Memory B cell (primary cell): ENCODE measurements at regions not wholly inside any gene's neighbourhood (a gene's known extent, or its start where the extent isn't known, plus 50 kb on each side); places are given as distances from the start of the nearest gene placed in this dataset.

Source experiments
- ATAC-seq: fragments of 150-1000 bp; cut with Tn5 transposase; 2 replicates; pipeline ENCODE4 v1.10.0; 2021; ENCODE audit warnings: low read depth, mild to moderate bottlenecking, moderate library complexity
- DNase-seq, 2 donors: peaks; one replicate each; pipeline ENCODE4 v3.0.0; 2022; ENCODE audit warnings: low spot score in 2 of 2
- H3K27ac Mint-ChIP-seq: one replicate; pipeline ENCODE4 v1.8.0; 2022; ENCODE audit warnings: mild to moderate bottlenecking, moderate library complexity, mixed read lengths
- H3K27me3 Mint-ChIP-seq: one replicate; pipeline ENCODE4 v1.8.0; 2022; ENCODE audit warnings: mixed read lengths
- H3K36me3 Mint-ChIP-seq: one replicate; pipeline ENCODE4 v1.8.0; 2022; ENCODE audit warnings: mild to moderate bottlenecking, mixed read lengths
- H3K4me1 Mint-ChIP-seq: one replicate; pipeline ENCODE4 v1.8.0; 2022; ENCODE audit warnings: mixed read lengths
- H3K4me3 Mint-ChIP-seq: one replicate; pipeline ENCODE4 v1.8.0; 2022; ENCODE audit warnings: mild to moderate bottlenecking, moderate library complexity, mixed read lengths
- H3K9me3 Mint-ChIP-seq: one replicate; pipeline ENCODE4 v1.8.0; 2022; ENCODE audit warnings: mixed read lengths

DNA sequence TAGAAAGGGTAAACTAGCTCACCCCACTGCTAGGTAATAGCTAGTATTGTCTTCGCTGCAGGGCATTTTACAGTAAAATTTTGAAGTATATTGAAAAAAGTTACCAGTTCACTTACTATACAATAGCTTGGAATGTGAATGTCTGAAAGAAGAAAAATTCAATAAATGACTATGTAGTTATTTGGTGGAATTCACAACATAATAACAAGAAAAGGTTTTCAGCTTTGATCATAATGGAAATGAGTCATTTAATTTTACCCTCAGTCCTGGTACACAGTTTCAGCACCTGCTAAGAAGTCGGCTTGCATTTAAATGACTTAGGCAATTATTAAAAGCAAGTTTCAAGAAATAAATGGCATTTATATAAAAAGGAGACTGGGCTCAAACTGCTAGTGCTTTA, 90.4 kb downstream of the NUP35 start:
- Mint-ChIP-seq H3K4me1 (peaks cover 3% of the 10 kb centered on the region), H3K27me3 (no peaks in the 10 kb centered on the region), H3K4me3 (no peak overlapping the region), H3K36me3 (peaks cover 6% of the 10 kb centered on the region), H3K27ac (no peak overlapping the region), H3K9me3 (peaks cover 2% of the 10 kb centered on the region)
- no peak for ATAC-seq
- DNase-seq, result no peak

DNA sequence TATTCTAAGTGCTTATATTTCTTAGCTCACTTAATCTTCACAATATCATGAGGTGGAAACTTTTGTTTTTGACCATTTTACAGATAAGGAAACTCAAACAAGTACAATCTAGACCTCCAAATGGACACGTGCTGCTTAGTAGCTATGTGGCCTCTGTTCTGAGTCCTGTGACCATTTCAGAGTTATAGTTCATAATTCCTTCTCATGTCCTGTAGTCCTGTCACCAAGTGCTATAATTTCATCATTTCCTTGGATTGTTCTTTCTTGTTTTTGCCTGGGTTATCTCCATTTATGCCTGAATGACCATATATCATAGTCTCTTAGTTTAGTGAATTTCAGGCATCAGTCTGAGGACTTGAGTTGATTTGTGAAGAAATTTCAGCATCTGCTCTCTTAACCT, 91.7 kb downstream of the NUP35 start:
- H3K27me3 Mint-ChIP-seq, result no peaks in the 10 kb centered on the region
- no peak overlapping the region for H3K27ac Mint-ChIP-seq
- no peak for ATAC-seq
- H3K9me3 Mint-ChIP-seq, result peaks cover 2% of the 10 kb centered on the region
- no peak overlapping the region for H3K4me3 Mint-ChIP-seq
- peaks cover 3% of the 10 kb centered on the region for H3K4me1 Mint-ChIP-seq
- DNase-seq, result no peak
- peaks cover 3% of the 10 kb centered on the region for H3K36me3 Mint-ChIP-seq

DNA sequence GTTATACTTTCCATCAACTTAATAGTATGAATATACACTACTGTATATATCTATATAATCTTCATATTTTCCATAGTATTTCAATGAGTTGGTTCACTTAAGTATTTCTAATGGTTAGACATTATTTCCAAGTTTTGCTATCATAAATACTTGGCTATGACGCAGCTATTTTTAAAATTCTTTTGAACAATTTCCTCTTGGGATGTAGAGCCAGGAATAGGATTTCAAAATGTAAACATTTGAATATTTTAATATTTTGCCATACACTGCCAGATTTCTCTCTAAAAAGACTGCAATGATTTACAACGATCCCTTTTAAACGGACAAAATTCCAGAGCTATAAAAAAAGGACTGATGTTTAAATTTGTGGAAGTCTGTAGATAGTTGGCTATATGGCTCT, 95.6 kb downstream of the NUP35 start:
- no peak overlapping the region for H3K4me3 Mint-ChIP-seq
- no peak overlapping the region for H3K27ac Mint-ChIP-seq
- H3K36me3 Mint-ChIP-seq, result peaks cover 6% of the 10 kb centered on the region
- no peaks in the 10 kb centered on the region for H3K27me3 Mint-ChIP-seq
- H3K9me3 Mint-ChIP-seq, result no peaks in the 10 kb centered on the region
- ATAC-seq (no peak), DNase-seq (no peak)
- H3K4me1 Mint-ChIP-seq, result no peaks in the 10 kb centered on the region

DNA sequence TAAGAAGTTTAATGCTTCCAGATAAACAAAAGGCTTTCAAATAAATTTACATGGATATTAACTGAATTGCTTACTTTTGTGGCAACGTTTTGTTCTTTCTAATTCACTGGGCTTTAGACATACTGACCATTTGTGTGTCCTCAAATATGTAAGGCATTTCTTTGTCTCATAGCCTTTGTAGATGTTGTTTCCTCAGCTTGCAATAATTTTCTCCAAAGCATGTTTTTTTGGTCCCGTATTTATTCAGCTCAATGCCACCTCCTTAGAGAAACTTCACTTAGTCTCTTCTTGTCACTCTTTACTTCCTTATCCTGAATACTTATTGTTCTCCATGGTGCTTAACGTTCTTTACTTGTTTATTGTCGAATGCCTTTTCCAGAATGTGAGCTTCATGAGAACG, 98.5 kb downstream of the NUP35 start:
- H3K36me3 Mint-ChIP-seq, result peaks cover 9% of the 10 kb centered on the region
- no peaks in the 10 kb centered on the region for H3K27me3 Mint-ChIP-seq
- no peak for ATAC-seq

DNA sequence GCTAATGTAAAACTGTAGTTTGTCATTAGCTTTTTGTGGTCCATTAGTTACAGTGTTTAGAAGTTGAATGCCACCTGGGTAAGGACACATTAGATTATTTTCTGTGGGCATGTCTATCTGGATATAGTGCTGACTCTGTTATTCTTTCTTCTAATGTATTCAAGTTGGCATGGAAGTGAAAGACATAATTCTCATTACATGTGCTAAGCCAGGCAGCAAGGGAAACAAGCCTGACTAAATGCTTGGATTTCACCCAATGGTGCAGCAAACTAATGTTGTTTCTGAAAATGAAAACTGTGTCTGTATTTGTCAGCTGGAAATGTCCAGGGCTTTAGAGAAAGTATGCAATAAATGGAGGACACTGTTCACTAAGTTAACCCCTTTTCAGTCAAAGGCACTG, 100.7 kb downstream of the NUP35 start:
- no peak for ATAC-seq
- no peaks in the 10 kb centered on the region for H3K9me3 Mint-ChIP-seq
- H3K36me3 Mint-ChIP-seq, result peaks cover 11% of the 10 kb centered on the region
- no peak for DNase-seq
- no peak overlapping the region for H3K4me3 Mint-ChIP-seq
- no peaks in the 10 kb centered on the region for H3K27me3 Mint-ChIP-seq
- no peak overlapping the region for H3K27ac Mint-ChIP-seq
- H3K4me1 Mint-ChIP-seq, result no peaks in the 10 kb centered on the region

More for the DNA sequence above, 98.5 kb downstream of the NUP35 start:
- no peaks in the 10 kb centered on the region for H3K9me3 Mint-ChIP-seq
- no peak for DNase-seq
- no peaks in the 10 kb centered on the region for H3K4me1 Mint-ChIP-seq
- H3K4me3 Mint-ChIP-seq, result no peak overlapping the region
- no peak overlapping the region for H3K27ac Mint-ChIP-seq

DNA sequence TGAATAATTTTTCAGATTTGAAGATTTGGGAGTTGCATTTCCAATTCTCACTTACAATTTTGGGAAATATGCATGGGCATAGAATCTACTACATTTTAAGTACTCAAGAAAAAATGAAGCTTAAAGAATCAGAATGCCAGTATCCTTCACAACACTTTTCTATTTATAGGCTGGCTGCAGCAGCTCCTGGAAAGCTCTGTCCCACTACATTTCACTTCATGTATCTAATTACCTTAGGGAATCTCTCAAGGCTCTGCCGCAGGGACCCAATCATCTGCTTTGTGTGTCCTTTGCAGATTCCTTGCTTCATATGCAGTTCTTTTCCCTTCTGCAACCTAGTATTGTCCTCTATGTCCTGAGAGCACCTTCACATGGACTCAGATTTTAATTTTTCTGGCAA, 102.9 kb downstream of the NUP35 start:
- Mint-ChIP-seq H3K9me3 (no peaks in the 10 kb centered on the region), H3K4me3 (no peak overlapping the region), H3K4me1 (no peaks in the 10 kb centered on the region), H3K27ac (no peak overlapping the region), H3K27me3 (no peaks in the 10 kb centered on the region), H3K36me3 (peaks cover 8% of the 10 kb centered on the region)
- DNase-seq (no peak), ATAC-seq (no peak)

DNA sequence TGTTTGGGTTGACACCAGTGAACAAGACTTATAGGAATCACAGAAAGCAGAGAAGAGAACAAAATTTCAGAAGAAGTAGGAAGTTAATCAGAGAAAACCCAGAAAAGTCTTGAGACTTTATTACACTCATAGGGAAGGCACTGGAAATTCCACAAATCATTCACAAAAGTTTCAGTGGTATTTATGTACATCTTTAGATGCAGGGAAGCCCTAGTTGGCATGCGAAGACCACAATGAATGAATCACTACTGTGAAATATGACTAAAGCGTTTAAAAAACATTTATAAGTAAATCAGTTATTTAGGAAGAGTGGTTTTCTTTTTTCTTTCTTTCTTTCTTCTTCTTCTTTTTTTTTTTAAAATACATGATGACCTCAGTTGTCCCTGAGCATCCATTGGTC, 105.1 kb downstream of the NUP35 start:
- Mint-ChIP-seq H3K27me3 (no peaks in the 10 kb centered on the region), H3K27ac (no peak overlapping the region), H3K4me1 (no peaks in the 10 kb centered on the region), H3K36me3 (peaks cover 7% of the 10 kb centered on the region), H3K9me3 (no peaks in the 10 kb centered on the region), H3K4me3 (no peak overlapping the region)
- ATAC-seq (no peak), DNase-seq (no peak)

DNA sequence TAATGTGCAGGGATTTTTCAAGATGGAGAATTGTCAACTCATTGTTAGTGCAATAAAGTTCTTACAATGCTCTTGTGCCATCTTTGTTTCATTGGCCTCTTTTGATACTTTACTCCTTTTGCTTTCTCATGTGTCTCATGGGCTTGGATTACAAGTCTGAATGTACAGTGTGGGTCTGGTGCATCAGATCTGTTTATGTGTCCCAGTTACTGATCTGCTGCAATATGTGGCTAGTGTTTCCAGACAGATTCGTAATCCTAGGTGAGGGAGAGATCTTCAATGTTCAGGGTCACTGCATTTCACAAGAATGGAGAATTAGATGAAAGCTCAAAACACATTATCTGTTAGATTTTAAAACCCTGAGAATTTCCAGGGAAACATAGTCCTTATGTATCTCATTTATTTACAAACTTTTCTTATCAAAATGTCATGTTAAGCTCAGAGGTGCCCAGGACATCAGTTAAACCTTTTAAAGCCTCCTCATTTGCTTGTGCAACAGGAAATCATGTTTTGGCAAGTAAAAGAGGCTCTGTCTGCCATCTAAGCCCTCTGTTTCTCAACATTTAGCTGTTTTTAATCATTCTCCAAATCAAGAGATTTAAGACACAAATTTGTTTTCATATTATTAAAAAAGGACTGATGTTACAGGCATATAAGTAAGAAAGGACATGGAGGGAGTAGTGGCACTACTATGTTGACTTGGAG, 108.1 kb downstream of the NUP35 start:
- Mint-ChIP-seq H3K4me1 (no peaks in the 10 kb centered on the region), H3K9me3 (no peaks in the 10 kb centered on the region), H3K27ac (no peak overlapping the region), H3K27me3 (no peaks in the 10 kb centered on the region), H3K4me3 (no peak overlapping the region), H3K36me3 (peaks cover 3% of the 10 kb centered on the region)
- DNase-seq, result no peak
- no peak for ATAC-seq

DNA sequence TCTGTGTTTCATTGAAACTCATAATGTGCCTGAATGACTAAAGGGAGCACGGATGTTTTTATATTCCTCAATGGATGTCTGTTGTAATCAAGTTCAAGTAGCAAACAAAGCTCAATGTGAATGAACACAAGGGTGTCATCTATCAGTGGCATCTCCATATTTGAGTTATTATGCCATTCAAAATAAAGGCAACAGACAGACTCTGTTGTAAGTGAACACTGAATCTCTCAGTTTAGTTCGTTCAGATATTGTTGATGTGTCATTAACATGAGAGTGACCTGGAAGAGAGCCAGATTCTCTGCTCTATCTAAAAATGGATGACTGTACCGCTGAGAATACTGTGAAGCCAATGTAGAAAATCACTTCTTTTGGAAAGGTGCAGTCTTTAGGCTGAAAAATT, 118.7 kb downstream of the NUP35 start:
- Mint-ChIP-seq H3K27ac (no peak overlapping the region), H3K27me3 (no peaks in the 10 kb centered on the region), H3K4me3 (no peak overlapping the region), H3K4me1 (no peaks in the 10 kb centered on the region), H3K36me3 (no peaks in the 10 kb centered on the region), H3K9me3 (no peaks in the 10 kb centered on the region)
- no peak for DNase-seq
- ATAC-seq, result no peak

DNA sequence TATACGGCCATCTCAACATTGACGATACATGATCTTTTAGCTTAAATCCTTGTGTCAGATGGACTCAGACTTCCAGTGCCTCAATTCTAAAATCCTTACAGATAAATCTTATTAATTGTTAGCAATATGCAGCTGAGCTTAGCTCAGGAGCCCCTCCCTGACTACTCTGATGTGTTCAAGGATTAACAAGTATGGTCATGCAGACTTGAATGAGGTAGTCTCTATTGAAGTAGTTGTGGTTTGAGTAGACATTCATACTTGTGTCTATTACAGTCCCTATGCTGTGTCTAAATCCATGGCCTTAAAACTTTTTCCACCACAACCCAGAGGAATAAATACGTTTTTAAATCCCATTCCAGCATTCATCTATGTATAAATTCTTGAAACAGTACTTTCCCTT, 119.5 kb downstream of the NUP35 start:
- H3K27ac Mint-ChIP-seq, result no peak overlapping the region
- no peak for ATAC-seq
- H3K4me1 Mint-ChIP-seq, result no peaks in the 10 kb centered on the region
- no peaks in the 10 kb centered on the region for H3K36me3 Mint-ChIP-seq
- no peaks in the 10 kb centered on the region for H3K9me3 Mint-ChIP-seq
- DNase-seq, result no peak
- H3K4me3 Mint-ChIP-seq, result no peak overlapping the region
- no peaks in the 10 kb centered on the region for H3K27me3 Mint-ChIP-seq

DNA sequence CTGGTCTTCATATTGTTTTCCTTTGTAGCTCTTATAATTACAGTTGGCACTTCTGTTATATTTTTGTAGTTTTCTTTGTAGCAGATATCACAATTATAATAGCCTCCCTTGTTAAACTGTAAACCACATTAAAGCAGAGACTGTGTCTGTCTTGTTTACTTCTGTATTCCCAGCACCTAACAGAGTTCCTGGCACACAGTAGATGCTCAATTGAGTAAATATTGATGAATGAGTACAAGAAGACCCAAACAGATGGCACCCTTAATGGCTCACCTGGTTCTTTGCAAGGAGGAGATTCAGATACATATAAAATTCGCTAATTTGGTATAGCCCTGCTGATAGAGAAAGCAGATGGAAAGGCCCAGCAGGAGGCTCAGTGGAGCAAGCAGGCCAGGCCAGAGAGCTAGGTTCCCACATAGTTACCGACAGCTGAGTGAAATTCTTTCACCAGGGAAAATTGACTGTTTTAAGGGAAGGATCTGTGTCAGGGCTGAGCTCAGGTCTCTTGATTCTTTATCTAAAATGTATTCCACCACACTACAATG, 120.1 kb downstream of the NUP35 start:
- Mint-ChIP-seq H3K27me3 (no peaks in the 10 kb centered on the region), H3K4me1 (no peaks in the 10 kb centered on the region), H3K36me3 (no peaks in the 10 kb centered on the region), H3K27ac (no peak overlapping the region), H3K9me3 (no peaks in the 10 kb centered on the region), H3K4me3 (no peak overlapping the region)
- no peak for DNase-seq
- ATAC-seq, result no peak

DNA sequence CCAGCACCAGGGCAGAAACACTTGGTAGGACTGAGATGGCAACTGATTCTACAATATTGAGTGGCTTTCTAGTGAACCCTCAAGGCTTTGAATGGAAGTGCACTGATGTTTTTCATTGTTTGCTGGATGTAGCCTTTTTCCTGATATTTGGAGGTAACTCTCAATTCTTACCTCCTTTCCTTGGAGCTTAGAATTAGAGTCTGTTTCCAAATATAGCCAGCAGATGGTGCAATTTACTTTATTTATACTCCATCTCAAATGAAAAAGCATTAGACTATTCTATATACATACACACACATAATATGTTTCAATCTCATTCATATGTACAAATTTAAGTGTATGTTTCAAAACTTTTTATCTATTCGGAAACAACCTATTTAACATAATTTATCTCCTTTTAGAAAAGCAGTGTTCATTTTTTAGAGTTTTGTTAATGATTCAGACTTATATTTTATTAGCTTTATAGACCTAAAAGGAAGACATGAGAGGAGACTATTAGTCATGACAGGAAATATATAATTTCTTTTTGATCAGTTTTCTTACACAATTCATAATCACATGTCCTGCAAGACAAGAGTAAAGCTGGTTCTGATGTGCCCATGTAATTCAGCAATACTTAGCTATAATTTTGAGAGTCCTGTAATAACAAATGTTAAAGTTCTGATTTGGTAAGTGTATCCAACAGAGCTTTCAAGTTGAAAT, 124.8 kb downstream of the NUP35 start:
- Mint-ChIP-seq H3K4me1 (no peaks in the 10 kb centered on the region), H3K36me3 (no peaks in the 10 kb centered on the region), H3K9me3 (no peaks in the 10 kb centered on the region), H3K27ac (no peak overlapping the region), H3K27me3 (peaks cover 2% of the 10 kb centered on the region), H3K4me3 (no peak overlapping the region)
- DNase-seq (no peak), ATAC-seq (no peak)

DNA sequence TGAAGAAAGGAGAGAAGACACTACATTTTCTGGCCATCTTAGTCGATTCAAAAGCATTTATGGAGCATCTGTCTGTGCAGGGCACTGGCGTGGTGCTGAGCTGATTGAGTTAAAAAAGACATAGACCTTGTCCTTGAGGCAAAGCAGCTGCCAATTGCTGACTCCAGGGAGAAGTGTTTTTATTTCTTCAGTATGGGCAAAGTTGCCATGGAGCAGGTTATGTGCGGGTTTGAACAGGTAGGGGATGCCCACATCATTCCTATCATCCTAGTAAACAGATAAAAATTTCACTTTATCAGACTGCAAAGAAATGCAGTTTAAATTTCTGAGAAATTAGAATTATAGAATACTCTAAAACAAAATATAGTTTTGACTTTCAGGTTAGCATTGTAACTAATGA, 125.8 kb downstream of the NUP35 start:
- Mint-ChIP-seq H3K4me3 (no peak overlapping the region), H3K27me3 (peaks cover 2% of the 10 kb centered on the region), H3K9me3 (no peaks in the 10 kb centered on the region), H3K27ac (no peak overlapping the region), H3K4me1 (no peaks in the 10 kb centered on the region), H3K36me3 (no peaks in the 10 kb centered on the region)
- DNase-seq (no peak), ATAC-seq (no peak)

DNA sequence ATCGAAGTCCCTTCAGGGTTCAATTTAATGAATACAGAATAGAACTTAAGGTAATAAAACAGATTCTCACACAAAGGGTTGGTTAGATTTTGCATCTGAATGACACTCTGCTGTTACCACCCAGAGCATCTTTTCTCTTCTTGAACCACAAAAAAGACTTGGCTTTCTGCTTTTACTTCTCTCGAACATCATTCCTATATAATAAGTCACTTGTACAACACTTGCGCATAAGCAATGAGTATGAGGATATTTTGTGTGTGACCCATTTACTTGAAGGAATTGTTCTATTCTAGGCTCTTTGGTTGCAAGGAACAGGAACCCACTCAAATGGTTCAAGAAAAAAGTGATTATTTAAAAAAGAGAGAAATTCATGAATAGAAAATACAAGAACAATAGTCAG, 126.2 kb downstream of the NUP35 start:
- Mint-ChIP-seq H3K27ac (no peak overlapping the region), H3K27me3 (peaks cover 2% of the 10 kb centered on the region), H3K9me3 (no peaks in the 10 kb centered on the region), H3K4me1 (no peaks in the 10 kb centered on the region), H3K36me3 (no peaks in the 10 kb centered on the region), H3K4me3 (no peak overlapping the region)
- no peak for ATAC-seq
- no peak for DNase-seq
